ENCODE measurements at regions not wholly inside any gene's neighbourhood (a gene's known extent, or its start where the extent isn't known, plus 50 kb on each side); places are given as distances from the start of the nearest gene placed in this dataset.

- DNase-seq, result no peak
- Histone ChIP-seq H3K27ac (no peak overlapping the region), H3K27me3 (replicated peaks in 1 of 7) (no peaks in the 10 kb centered on the region), H3K4me1 (no peaks in the 10 kb centered on the region), H3K9me3 (no peaks in the 10 kb centered on the region), H3K36me3 (no peaks in the 10 kb centered on the region), H3K4me3 (no peak overlapping the region)
- no peak for TF ChIP-seq CTCF (IDR thresholded peaks at IDR 0.05 in 8 of 11, conservative IDR thresholded peaks at IDR 0.05 in 3 of 11)
- TF ChIP-seq POLR2A (IDR thresholded peaks at IDR 0.05), result no peak
- no peak for TF ChIP-seq POLR2AphosphoS5 (IDR thresholded peaks at IDR 0.05)
- intact Hi-C loops (cut with DNase I; ENCODE audit: low total_unique reads), result no loop called here
- WGBS, 5 donors, result 53 to 78% (median 66%) methylated on average over 3 of the region's 3 CpGs
Measured at GRCh38 chr4:134807231-134807745, 605.7 kb upstream of the PABPC4L start.

GRCh38 chr4:134798573-134798972 is 597.0 kb upstream of the PABPC4L start:
- no peaks in the 10 kb centered on the region for H3K36me3 ChIP-seq
- H3K27me3 ChIP-seq (replicated peaks in 1 of 7), result no peaks in the 10 kb centered on the region
- no peak overlapping the region for H3K4me3 ChIP-seq
- DNase-seq, result no peak
- intact Hi-C loops (cut with DNase I; ENCODE audit: low total_unique reads), result no loop called here
- WGBS, 5 donors, result 88 to 96% (median 93%) methylated on average over 1 of the region's 1 CpG
- TF ChIP-seq POLR2A (IDR thresholded peaks at IDR 0.05), result no peak
- no peak for TF ChIP-seq CTCF (IDR thresholded peaks at IDR 0.05 in 8 of 11, conservative IDR thresholded peaks at IDR 0.05 in 3 of 11)
- TF ChIP-seq POLR2AphosphoS5 (IDR thresholded peaks at IDR 0.05), result no peak
- peaks cover 0 to 21% (median 12%) of the 10 kb centered on the region in 8 donors for H3K9me3 ChIP-seq
- H3K4me1 ChIP-seq, result no peaks in the 10 kb centered on the region
- no peak overlapping the region for H3K27ac ChIP-seq

GRCh38 chr4:134787315-134787714 is 585.7 kb upstream of the PABPC4L start:
- DNase-seq, result no peak
- no peaks in the 10 kb centered on the region for H3K27me3 ChIP-seq (replicated peaks in 1 of 7)
- intact Hi-C loops (cut with DNase I; ENCODE audit: low total_unique reads), result no loop called here
- peaks cover 0 to 73% (median 19%) of the 10 kb centered on the region in 8 donors for H3K9me3 ChIP-seq
- no peak overlapping the region for H3K4me3 ChIP-seq
- H3K36me3 ChIP-seq, result no peaks in the 10 kb centered on the region
- TF ChIP-seq POLR2A (IDR thresholded peaks at IDR 0.05), result no peak
- no peak for TF ChIP-seq CTCF (IDR thresholded peaks at IDR 0.05 in 8 of 11, conservative IDR thresholded peaks at IDR 0.05 in 3 of 11)
- TF ChIP-seq POLR2AphosphoS5 (IDR thresholded peaks at IDR 0.05), result no peak
- H3K4me1 ChIP-seq, result no peaks in the 10 kb centered on the region
- WGBS, 5 donors, result 78 to 91% (median 86%) methylated on average over 1 of the region's 1 CpG
- H3K27ac ChIP-seq, result no peak overlapping the region

GRCh38 chr4:134780244-134780643 is 578.7 kb upstream of the PABPC4L start:
- Histone ChIP-seq H3K9me3 (peaks cover 0 to 28% (median 10%) of the 10 kb centered on the region in 8 donors), H3K27me3 (replicated peaks in 1 of 7) (no peaks in the 10 kb centered on the region), H3K4me3 (no peak overlapping the region), H3K4me1 (no peaks in the 10 kb centered on the region), H3K27ac (no peak overlapping the region), H3K36me3 (no peaks in the 10 kb centered on the region)
- DNase-seq, result no peak
- TF ChIP-seq CTCF (IDR thresholded peaks at IDR 0.05 in 8 of 11, conservative IDR thresholded peaks at IDR 0.05 in 3 of 11), result no peak
- 56 to 73% (median 72%) methylated on average over 2 of the region's 2 CpGs for WGBS, 5 donors
- intact Hi-C loops (cut with DNase I; ENCODE audit: low total_unique reads), result no loop called here
